ENCODE measurements at regions not wholly inside any gene's neighbourhood (a gene's known extent, or its start where the extent isn't known, plus 50 kb on each side); places are given as distances from the start of the nearest gene placed in this dataset.

- no peak for DNase-seq
These were observed 225.5 kb downstream of the OSR1 start for GRCh38 chr2:19132967-19133366.

GRCh38 chr2:19131871-19132270, 226.6 kb downstream of the OSR1 start:
- DNase-seq, result no peak

- DNase-seq, result no peak
These were observed 230.3 kb downstream of the OSR1 start for GRCh38 chr2:19128148-19128547.

GRCh38 chr2:19127616-19128015, 230.8 kb downstream of the OSR1 start:
- no peak for DNase-seq

GRCh38 chr2:19125901-19126680, 232.3 kb downstream of the OSR1 start:
- DNase-seq, result no peak

- DNase-seq, result no peak
These were observed 234.3 kb downstream of the OSR1 start for GRCh38 chr2:19124135-19124534.

GRCh38 chr2:19123556-19123955, 234.9 kb downstream of the OSR1 start:
- DNase-seq, result no peak

GRCh38 chr2:19122220-19122619, 236.2 kb downstream of the OSR1 start:
- no peak for DNase-seq

GRCh38 chr2:19120941-19121750, 237.3 kb downstream of the OSR1 start:
- no peak for DNase-seq

GRCh38 chr2:19120181-19120580, 238.2 kb downstream of the OSR1 start:
- DNase-seq, result no peak

GRCh38 chr2:19119326-19120001, 239.0 kb downstream of the OSR1 start:
- DNase-seq, result no peak

GRCh38 chr2:19116918-19117317, 241.5 kb downstream of the OSR1 start:
- no peak for DNase-seq

- DNase-seq, result no peak
These were observed 243.6 kb downstream of the OSR1 start for GRCh38 chr2:19114754-19115231.

- DNase-seq, result no peak
These were observed 244.3 kb downstream of the OSR1 start for GRCh38 chr2:19114126-19114525.

- no peak for DNase-seq
These were observed 247.1 kb downstream of the OSR1 start for GRCh38 chr2:19111354-19111753.

- DNase-seq, result no peak
These were observed 248.9 kb downstream of the OSR1 start for GRCh38 chr2:19109518-19109917.

- no peak for DNase-seq
These were observed 252.0 kb downstream of the OSR1 start for GRCh38 chr2:19106376-19106775.

- DNase-seq, result no peak
These were observed 253.9 kb downstream of the OSR1 start for GRCh38 chr2:19104503-19104902.

GRCh38 chr2:19102696-19103423, 255.6 kb downstream of the OSR1 start:
- DNase-seq, result no peak

GRCh38 chr2:19101968-19102367, 256.5 kb downstream of the OSR1 start:
- no peak for DNase-seq

GRCh38 chr2:19100570-19100969, 257.9 kb downstream of the OSR1 start:
- DNase-seq, result no peak

GRCh38 chr2:19099181-19099580, 259.2 kb downstream of the OSR1 start:
- no peak for DNase-seq

All from NCI-H187 (cell line).